KMS-11 (cell line): ENCODE measurements at regions not wholly inside any gene's neighbourhood (a gene's known extent, or its start where the extent isn't known, plus 50 kb on each side); places are given as distances from the start of the nearest gene placed in this dataset.

Experiments used
- H2AFZ ChIP-seq: fragments of 200-600 bp; sonication (generic); 2 replicates; pipeline ENCODE4 v1.6.1; 2016; ENCODE audit warnings: antibody characterized with exemption, mixed run types, low read depth
- H3K27ac ChIP-seq: fragments of 200-600 bp; sonication (generic); 2 replicates; pipeline ENCODE4 v1.6.1; 2016; ENCODE audit warnings: mild to moderate bottlenecking, mixed run types
- H3K27me3 ChIP-seq: fragments of 200-600 bp; sonication (generic); 2 replicates; pipeline ENCODE4 v1.6.1; 2017; ENCODE audit warnings: mild to moderate bottlenecking, low read depth, mixed run types, moderate library complexity; ENCODE audit not compliant: insufficient read depth
- H3K36me3 ChIP-seq: fragments of 200-600 bp; sonication (generic); 2 replicates; pipeline ENCODE4 v1.6.1; 2017; ENCODE audit warnings: mild to moderate bottlenecking, mixed run types; ENCODE audit not compliant: insufficient read depth
- H3K4me1 ChIP-seq: fragments of 200-600 bp; sonication (generic); 2 replicates; pipeline ENCODE4 v1.6.1; 2016; ENCODE audit warnings: mild to moderate bottlenecking, low read depth, mixed run types; ENCODE audit not compliant: poor library complexity, severe bottlenecking
- H3K4me2 ChIP-seq: fragments of 200-600 bp; sonication (generic); 2 replicates; pipeline ENCODE4 v1.7.0; 2016; ENCODE audit warnings: mild to moderate bottlenecking, mixed run types
- H3K4me3 ChIP-seq: fragments of 200-600 bp; sonication (generic); IDR thresholded peaks from 2 replicates; pipeline ENCODE4 v1.6.1; 2017; ENCODE audit warnings: low read depth, low read length, mixed read lengths; ENCODE audit not compliant: insufficient read depth
- H3K79me2 ChIP-seq: fragments of 200-600 bp; sonication (generic); 2 replicates; pipeline ENCODE4 v1.6.1; 2016; ENCODE audit warnings: low read depth, mixed run types; ENCODE audit not compliant: insufficient read depth
- H3K9ac ChIP-seq: fragments of 200-600 bp; sonication (generic); 2 replicates; pipeline ENCODE4 v1.6.1; 2016; ENCODE audit warnings: mild to moderate bottlenecking, mixed run types
- H4K20me1 ChIP-seq: fragments of 200-600 bp; sonication (generic); 2 replicates; pipeline ENCODE4 v1.6.1; 2016; ENCODE audit warnings: mild to moderate bottlenecking, mixed run types; ENCODE audit not compliant: insufficient read depth
- TF ChIP-seq, protein P1 (sequence below): fragments of 200-600 bp; sonication (generic); conservative IDR thresholded peaks from 2 replicates; pipeline ENCODE4 v1.6.1; 2017; ENCODE audit warnings: low read depth, mild to moderate bottlenecking, antibody characterized with exemption, low read length, moderate library complexity, mixed read lengths

DNA sequence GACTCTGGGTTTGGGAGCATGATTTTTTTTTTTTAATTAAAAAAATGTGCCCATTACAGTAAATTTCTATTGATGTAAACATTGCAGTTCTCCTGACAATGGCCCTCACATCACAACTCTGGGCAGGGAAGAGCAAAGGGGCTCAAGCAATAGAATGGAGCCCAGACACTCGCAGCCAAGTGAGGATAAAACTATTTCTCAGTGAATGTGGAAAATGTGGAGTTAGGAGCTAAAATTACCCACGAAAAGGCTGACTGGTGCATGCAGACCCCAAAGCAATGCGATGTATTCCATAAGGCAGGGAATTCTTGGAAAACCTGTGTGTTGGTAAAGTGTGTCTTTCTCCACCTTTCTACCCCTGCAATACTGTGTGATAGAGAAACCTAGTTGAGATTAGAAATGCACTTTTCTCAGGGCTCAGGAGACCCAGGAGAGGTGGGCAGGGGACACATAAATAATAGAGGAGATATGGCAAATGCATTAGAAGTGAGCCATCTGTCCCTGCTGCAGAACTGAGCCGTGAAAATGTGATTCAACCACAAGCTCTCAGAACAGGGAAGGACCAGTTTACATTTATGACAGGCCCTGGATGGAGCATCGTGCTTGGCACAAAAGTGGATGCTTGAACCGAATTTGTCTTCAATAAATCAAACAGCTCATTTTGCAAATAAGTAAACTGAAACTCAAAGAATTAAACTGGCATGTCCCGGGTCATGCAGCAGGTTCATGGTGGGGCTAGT is 100.1 kb downstream of the MYCN start:
- H3K27ac ChIP-seq, result no peak overlapping the region
- H3K27me3 ChIP-seq, result no peaks in the 10 kb centered on the region
- H3K79me2 ChIP-seq, result no peaks in the 10 kb centered on the region
- H3K4me1 ChIP-seq, result no peaks in the 10 kb centered on the region
- no peak overlapping the region for H3K9ac ChIP-seq
- H3K36me3 ChIP-seq, result no peaks in the 10 kb centered on the region
- TF ChIP-seq, protein P1, sequence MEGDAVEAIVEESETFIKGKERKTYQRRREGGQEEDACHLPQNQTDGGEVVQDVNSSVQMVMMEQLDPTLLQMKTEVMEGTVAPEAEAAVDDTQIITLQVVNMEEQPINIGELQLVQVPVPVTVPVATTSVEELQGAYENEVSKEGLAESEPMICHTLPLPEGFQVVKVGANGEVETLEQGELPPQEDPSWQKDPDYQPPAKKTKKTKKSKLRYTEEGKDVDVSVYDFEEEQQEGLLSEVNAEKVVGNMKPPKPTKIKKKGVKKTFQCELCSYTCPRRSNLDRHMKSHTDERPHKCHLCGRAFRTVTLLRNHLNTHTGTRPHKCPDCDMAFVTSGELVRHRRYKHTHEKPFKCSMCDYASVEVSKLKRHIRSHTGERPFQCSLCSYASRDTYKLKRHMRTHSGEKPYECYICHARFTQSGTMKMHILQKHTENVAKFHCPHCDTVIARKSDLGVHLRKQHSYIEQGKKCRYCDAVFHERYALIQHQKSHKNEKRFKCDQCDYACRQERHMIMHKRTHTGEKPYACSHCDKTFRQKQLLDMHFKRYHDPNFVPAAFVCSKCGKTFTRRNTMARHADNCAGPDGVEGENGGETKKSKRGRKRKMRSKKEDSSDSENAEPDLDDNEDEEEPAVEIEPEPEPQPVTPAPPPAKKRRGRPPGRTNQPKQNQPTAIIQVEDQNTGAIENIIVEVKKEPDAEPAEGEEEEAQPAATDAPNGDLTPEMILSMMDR, result no peak
- H2AFZ ChIP-seq, result no peak overlapping the region
- H3K4me3 ChIP-seq, result no peak overlapping the region
- H3K4me2 ChIP-seq, result no peak overlapping the region
- no peaks in the 10 kb centered on the region for H4K20me1 ChIP-seq

DNA sequence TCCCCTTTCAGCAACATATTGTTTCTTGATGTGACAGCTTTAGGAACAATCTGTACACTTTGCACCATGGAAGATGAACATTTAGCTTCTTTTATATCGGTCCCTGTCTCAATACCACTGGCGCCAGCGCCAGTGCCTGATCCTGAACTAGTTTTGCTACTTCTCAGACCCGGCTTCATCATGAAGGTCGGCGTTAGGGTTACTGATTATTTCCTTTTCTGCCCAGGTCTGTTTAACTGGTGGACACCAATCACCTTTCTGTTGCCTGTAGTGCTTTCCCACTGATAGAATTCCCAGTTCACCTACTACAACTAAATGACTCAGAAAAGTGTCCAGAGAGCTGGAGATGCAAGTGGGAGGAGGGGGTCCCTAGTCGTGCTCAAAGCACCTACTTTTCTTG is 99.5 kb downstream of the MYCN start:
- H2AFZ ChIP-seq, result no peak overlapping the region
- TF ChIP-seq, protein P1, result no peak
- no peaks in the 10 kb centered on the region for H4K20me1 ChIP-seq
- H3K27me3 ChIP-seq, result no peaks in the 10 kb centered on the region
- H3K4me3 ChIP-seq, result no peak overlapping the region
- no peak overlapping the region for H3K9ac ChIP-seq
- no peak overlapping the region for H3K27ac ChIP-seq
- no peaks in the 10 kb centered on the region for H3K36me3 ChIP-seq
- no peaks in the 10 kb centered on the region for H3K79me2 ChIP-seq
- no peaks in the 10 kb centered on the region for H3K4me1 ChIP-seq
- no peak overlapping the region for H3K4me2 ChIP-seq

DNA sequence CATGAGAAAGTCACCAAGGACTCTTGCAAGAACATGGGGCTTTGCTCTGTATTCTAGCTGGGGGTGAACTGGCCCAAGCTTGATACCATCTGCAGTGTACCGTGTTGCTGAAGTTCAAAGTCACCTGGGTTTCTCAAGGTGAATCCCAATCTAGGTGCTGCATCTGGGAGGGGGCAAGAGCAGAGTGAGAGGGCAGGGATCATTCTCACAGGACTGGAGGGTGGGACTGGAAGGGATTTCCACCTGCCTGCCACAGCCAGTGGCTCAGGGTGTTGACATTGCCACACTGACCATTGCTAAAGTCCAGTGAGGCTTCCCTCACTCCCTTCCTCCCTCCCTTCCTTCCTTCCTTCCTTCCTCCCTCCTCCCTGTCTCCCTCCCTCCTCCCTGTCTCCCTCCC is 98.7 kb downstream of the MYCN start:
- no peak overlapping the region for H3K27ac ChIP-seq
- no peak overlapping the region for H3K4me2 ChIP-seq
- no peak overlapping the region for H3K9ac ChIP-seq
- H3K4me3 ChIP-seq, result no peak overlapping the region
- H3K27me3 ChIP-seq, result no peaks in the 10 kb centered on the region
- no peak overlapping the region for H2AFZ ChIP-seq
- no peaks in the 10 kb centered on the region for H3K4me1 ChIP-seq
- H4K20me1 ChIP-seq, result no peaks in the 10 kb centered on the region
- TF ChIP-seq, protein P1, result no peak
- H3K79me2 ChIP-seq, result no peaks in the 10 kb centered on the region
- no peaks in the 10 kb centered on the region for H3K36me3 ChIP-seq

DNA sequence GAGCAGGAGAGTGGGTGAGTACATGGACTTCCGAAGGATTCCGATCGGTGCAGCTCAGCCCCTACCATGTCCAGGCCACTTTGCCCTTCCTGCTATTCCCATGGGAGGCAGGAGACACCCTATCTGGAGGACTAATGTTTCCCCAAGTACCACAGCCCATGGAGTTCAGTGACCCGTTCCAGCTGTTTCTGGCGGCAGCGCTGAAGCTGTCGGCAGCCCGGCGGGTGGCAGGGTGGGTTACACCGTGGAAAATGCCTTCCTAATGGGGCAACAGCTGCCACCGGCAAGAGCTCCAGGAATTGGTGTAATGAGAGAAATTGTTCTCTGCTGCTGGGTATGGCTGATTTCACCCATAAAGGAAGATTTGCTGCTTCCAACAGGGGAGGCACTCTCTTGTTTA is 98.3 kb downstream of the MYCN start:
- H4K20me1 ChIP-seq, result no peaks in the 10 kb centered on the region
- no peak overlapping the region for H3K4me2 ChIP-seq
- no peaks in the 10 kb centered on the region for H3K79me2 ChIP-seq
- no peak overlapping the region for H2AFZ ChIP-seq
- no peaks in the 10 kb centered on the region for H3K4me1 ChIP-seq
- TF ChIP-seq, protein P1, result no peak
- no peak overlapping the region for H3K4me3 ChIP-seq
- no peaks in the 10 kb centered on the region for H3K36me3 ChIP-seq
- H3K9ac ChIP-seq, result no peak overlapping the region
- H3K27ac ChIP-seq, result no peak overlapping the region
- no peaks in the 10 kb centered on the region for H3K27me3 ChIP-seq
